ENCODE measurements at regions not wholly inside any gene's neighbourhood (a gene's known extent, or its start where the extent isn't known, plus 50 kb on each side); places are given as distances from the start of the nearest gene placed in this dataset.

DNA sequence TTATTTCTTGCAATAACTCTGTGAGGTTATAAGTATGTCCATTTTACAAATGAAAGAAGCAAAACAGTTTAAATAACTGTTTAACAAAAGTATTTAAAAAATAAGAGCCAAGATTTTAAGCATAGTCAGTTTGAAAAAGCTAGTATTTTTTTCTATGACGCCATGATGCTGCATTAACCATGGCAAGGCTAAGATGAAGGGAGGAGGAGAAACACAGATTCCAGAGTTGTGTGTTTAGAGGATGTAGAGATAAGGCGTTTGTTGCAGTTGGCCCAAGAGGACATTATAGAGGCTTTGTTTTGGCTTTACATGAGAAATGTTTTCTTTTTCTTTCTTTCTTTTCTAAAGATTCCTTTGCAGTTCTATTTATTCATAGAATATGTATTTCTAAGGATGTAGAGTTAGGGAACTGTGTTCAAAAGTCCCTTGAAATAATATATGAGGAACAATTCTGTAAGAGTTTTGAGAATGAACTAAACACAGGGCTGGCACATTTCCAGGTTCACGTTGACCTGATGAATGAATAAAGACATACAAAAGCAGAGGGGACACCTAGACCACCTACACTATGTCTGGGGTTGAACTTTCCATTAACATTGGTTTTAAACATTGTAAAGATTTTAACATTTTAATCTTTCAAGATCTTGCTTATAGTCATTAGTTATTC lies 244.2 kb downstream of the KCNS3 start:
- H3K4me3 ChIP-seq (replicated peaks; ENCODE audit: low read depth, low read length): no peak overlapping the region
- DNase-seq (ENCODE audit: low read depth): no peak
- TF ChIP-seq, protein P1, sequence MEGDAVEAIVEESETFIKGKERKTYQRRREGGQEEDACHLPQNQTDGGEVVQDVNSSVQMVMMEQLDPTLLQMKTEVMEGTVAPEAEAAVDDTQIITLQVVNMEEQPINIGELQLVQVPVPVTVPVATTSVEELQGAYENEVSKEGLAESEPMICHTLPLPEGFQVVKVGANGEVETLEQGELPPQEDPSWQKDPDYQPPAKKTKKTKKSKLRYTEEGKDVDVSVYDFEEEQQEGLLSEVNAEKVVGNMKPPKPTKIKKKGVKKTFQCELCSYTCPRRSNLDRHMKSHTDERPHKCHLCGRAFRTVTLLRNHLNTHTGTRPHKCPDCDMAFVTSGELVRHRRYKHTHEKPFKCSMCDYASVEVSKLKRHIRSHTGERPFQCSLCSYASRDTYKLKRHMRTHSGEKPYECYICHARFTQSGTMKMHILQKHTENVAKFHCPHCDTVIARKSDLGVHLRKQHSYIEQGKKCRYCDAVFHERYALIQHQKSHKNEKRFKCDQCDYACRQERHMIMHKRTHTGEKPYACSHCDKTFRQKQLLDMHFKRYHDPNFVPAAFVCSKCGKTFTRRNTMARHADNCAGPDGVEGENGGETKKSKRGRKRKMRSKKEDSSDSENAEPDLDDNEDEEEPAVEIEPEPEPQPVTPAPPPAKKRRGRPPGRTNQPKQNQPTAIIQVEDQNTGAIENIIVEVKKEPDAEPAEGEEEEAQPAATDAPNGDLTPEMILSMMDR (IDR thresholded peaks at IDR 0.05; ENCODE audit: low read length, missing control alignments): no peak

- TF ChIP-seq, protein P1 (IDR thresholded peaks at IDR 0.05; ENCODE audit: low read length, missing control alignments): no peak
- DNase-seq (ENCODE audit: low read depth): peak; percentile 14
- no peak overlapping the region for H3K4me3 ChIP-seq (replicated peaks; ENCODE audit: low read depth, low read length)
Observed at GRCh38 chr2:18119883-18120282, 241.4 kb downstream of the KCNS3 start.

GRCh38 chr2:18118703-18119102 lies 240.2 kb downstream of the KCNS3 start:
- H3K4me3 ChIP-seq (replicated peaks; ENCODE audit: low read depth, low read length): no peak overlapping the region
- TF ChIP-seq, protein P1 (IDR thresholded peaks at IDR 0.05; ENCODE audit: low read length, missing control alignments): no peak
- no peak for DNase-seq (ENCODE audit: low read depth)

DNA sequence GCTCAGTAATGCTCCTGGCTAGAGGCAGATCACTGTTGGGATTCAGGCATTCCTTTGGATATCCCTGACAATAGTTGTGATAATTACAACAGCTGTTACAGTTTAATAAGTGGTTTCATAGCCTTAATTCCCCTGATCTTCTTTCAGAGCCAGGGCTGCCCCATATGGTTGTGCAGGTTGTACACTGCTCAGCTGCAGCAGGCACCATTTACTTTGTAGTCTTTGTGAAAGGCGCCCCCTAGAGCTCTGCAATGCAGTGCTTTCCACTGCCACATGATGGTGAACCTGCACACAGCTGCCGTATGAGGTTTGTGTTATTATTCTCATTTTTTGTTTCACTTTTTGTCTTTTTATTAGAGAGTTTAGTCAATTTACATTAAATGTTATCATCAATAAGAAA lies 239.1 kb downstream of the KCNS3 start:
- TF ChIP-seq, protein P1 (IDR thresholded peaks at IDR 0.05; ENCODE audit: low read length, missing control alignments): peak; percentile 61
- peak; percentile 36 for DNase-seq (ENCODE audit: low read depth)
- H3K4me3 ChIP-seq (replicated peaks; ENCODE audit: low read depth, low read length): no peak overlapping the region

- TF ChIP-seq, protein P1 (IDR thresholded peaks at IDR 0.05; ENCODE audit: low read length, missing control alignments): no peak
Observed at GRCh38 chr2:18110222-18110621, 231.8 kb downstream of the KCNS3 start.

DNA sequence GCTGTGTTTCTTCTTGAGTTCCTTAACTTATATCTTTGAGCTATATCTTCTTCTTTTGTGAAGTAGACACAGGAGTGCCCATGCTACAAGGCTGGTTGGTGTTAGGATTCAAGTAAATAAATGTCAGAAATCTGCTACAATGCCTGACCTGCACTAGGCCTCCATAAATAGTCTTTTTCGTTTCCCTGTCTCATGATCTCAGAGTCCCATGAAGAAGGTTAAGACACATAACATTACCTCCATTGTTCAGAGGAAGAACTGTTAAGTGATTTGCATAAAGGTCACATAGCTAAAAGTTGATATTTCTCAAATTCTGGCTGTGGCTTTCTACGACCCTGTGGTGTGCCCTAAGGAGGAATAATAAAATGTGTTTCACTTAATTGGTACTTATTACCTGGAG lies 228.4 kb downstream of the KCNS3 start:
- no peak for DNase-seq (ENCODE audit: low read depth)
- TF ChIP-seq, protein P1 (IDR thresholded peaks at IDR 0.05; ENCODE audit: low read length, missing control alignments): no peak
- H3K4me3 ChIP-seq (replicated peaks; ENCODE audit: low read depth, low read length): no peak overlapping the region

More at GRCh38 chr2:18110222-18110621, 231.8 kb downstream of the KCNS3 start:
- H3K4me3 ChIP-seq (replicated peaks; ENCODE audit: low read depth, low read length): no peak overlapping the region
- no peak for DNase-seq (ENCODE audit: low read depth)

DNA sequence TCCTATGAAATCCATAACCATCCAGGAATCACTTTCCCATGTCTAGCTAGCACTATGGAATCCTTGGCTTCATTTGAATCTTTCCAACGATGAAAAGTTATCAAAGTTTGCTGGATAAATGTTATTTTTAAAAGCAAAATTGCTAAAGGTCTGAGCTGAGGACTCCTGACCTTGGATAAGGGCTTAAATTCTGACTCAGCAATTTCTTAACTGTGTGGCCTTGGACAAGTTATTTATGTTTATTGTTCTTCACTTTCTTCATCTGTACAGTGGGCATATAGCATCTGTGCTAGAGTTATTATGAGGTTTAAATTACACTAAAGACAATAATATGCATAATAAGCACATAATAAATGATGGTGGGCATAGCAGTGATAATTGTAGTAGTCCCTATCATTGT lies 227.5 kb downstream of the KCNS3 start:
- TF ChIP-seq, protein P1 (IDR thresholded peaks at IDR 0.05; ENCODE audit: low read length, missing control alignments): no peak
- DNase-seq (ENCODE audit: low read depth): no peak
- no peak overlapping the region for H3K4me3 ChIP-seq (replicated peaks; ENCODE audit: low read depth, low read length)

All from fibroblast of pulmonary artery (primary cell).